Neural progenitor cell (in vitro differentiated cells): ENCODE measurements at regions not wholly inside any gene's neighbourhood (a gene's known extent, or its start where the extent isn't known, plus 50 kb on each side); places are given as distances from the start of the nearest gene placed in this dataset.

Experiments used
- DNase-seq: peaks from one replicate; pipeline ENCODE4 v3.0.0-alpha.2; 2016; ENCODE audit warnings: low spot score
- H2AFZ ChIP-seq: fragments of 200-600 bp; sonication (generic); replicated peaks from 2 replicates; pipeline ENCODE4 v1.6.1; 2016; ENCODE audit warnings: antibody characterized with exemption
- H3F3A ChIP-seq: fragments of 200-600 bp; sonication (generic); 2 replicates; pipeline ENCODE4 v1.6.1; 2016; ENCODE audit warnings: antibody characterized with exemption, low read depth
- H3K27ac ChIP-seq: fragments of 200-600 bp; sonication (generic); 2 replicates; pipeline ENCODE4 v1.5.1; 2016; ENCODE audit warnings: mild to moderate bottlenecking
- H3K27me3 ChIP-seq: fragments of 200-600 bp; sonication (generic); 2 replicates; pipeline ENCODE4 v1.6.1; 2016; ENCODE audit warnings: mild to moderate bottlenecking, moderate library complexity
- H3K36me3 ChIP-seq: fragments of 200-600 bp; sonication (generic); 2 replicates; pipeline ENCODE4 v1.5.1; 2016
- H3K4me1 ChIP-seq: fragments of 200-600 bp; sonication (generic); 2 replicates; pipeline ENCODE4 v1.6.1; 2016; ENCODE audit warnings: mixed run types
- H3K4me2 ChIP-seq: fragments of 200-600 bp; sonication (generic); 2 replicates; pipeline ENCODE4 v1.6.1; 2016
- H3K4me3 ChIP-seq: fragments of 200-600 bp; sonication (generic); 2 replicates; pipeline ENCODE4 v1.5.1; 2016
- H3K79me2 ChIP-seq: fragments of 200-600 bp; sonication (generic); 2 replicates; pipeline ENCODE4 v1.6.1; 2016; ENCODE audit warnings: low read depth
- H3K9ac ChIP-seq: fragments of 200-600 bp; sonication (generic); 2 replicates; pipeline ENCODE4 v1.6.1; 2016
- H3K9me3 ChIP-seq: fragments of 200-600 bp; sonication (generic); 2 replicates; pipeline ENCODE4 v1.5.1; 2016; ENCODE audit warnings: low read depth
- H4K20me1 ChIP-seq: fragments of 200-600 bp; sonication (generic); 2 replicates; pipeline ENCODE4 v1.6.1; 2016; ENCODE audit warnings: low read depth
- H3K27ac Mint-ChIP-seq: 3 replicates; pipeline ENCODE4 v1.8.0; 2021; ENCODE audit warnings: mixed read lengths
- H3K27me3 Mint-ChIP-seq: 2 replicates; pipeline ENCODE4 v1.8.0; 2022; ENCODE audit warnings: low read depth, mild to moderate bottlenecking, inconsistent platforms, moderate library complexity, mixed read lengths; ENCODE audit not compliant: insufficient read depth
- H3K36me3 Mint-ChIP-seq: 3 replicates; pipeline ENCODE4 v1.8.0; 2021; ENCODE audit warnings: mixed read lengths
- H3K4me1 Mint-ChIP-seq: 3 replicates; pipeline ENCODE4 v1.8.0; 2021; ENCODE audit warnings: mixed read lengths
- H3K4me3 Mint-ChIP-seq: 3 replicates; pipeline ENCODE4 v1.8.0; 2021; ENCODE audit warnings: mild to moderate bottlenecking, moderate library complexity, mixed read lengths
- H3K9me3 Mint-ChIP-seq: 3 replicates; pipeline ENCODE4 v1.8.0; 2020; ENCODE audit warnings: mixed read lengths
- EZH2 ChIP-seq: fragments of 200-600 bp; sonication (generic); IDR thresholded peaks from 2 replicates; pipeline ENCODE4 v1.6.1; 2017; ENCODE audit warnings: antibody characterized with exemption, mild to moderate bottlenecking, moderate library complexity
- EZH2phosphoT487 ChIP-seq: fragments of 200-600 bp; sonication (generic); IDR thresholded peaks from 2 replicates; pipeline ENCODE4 v1.6.1; 2017; ENCODE audit warnings: antibody characterized with exemption
- TF ChIP-seq, protein P1 (sequence below): fragments of 200-600 bp; sonication (generic); IDR thresholded peaks from 2 replicates; pipeline ENCODE4 v1.5.1; 2017; ENCODE audit warnings: antibody characterized with exemption, mild to moderate bottlenecking

DNA sequence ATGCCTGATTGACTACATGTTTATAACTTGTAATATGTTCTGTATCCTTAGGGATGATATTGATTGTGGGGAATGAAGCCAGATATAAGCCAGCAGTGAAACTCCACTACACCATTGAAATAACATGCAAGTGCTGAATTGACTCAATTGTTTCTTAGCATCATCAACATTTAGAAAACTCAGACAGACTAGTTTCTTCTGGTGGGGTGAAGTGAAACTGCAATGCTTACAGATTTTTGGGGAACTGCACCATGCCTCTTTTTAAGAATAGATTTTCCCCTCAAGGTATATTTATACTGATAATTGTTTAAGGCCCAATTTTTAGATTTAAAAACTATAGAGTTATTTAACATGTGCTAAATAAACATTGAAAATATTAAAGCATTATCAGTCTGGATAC is 1044.6 kb upstream of the EYS start:
- Mint-ChIP-seq H3K4me1 (no peaks in the 10 kb centered on the region), H3K4me3 (no peak overlapping the region), H3K9me3 (no peaks in the 10 kb centered on the region), H3K36me3 (no peaks in the 10 kb centered on the region), H3K27me3 (peaks cover 2% of the 10 kb centered on the region), H3K27ac (no peak overlapping the region)
- H3K79me2 ChIP-seq, result no peaks in the 10 kb centered on the region
- H4K20me1 ChIP-seq, result no peaks in the 10 kb centered on the region
- no peak overlapping the region for H3K9ac ChIP-seq
- no peaks in the 10 kb centered on the region for H3K36me3 ChIP-seq
- no peaks in the 10 kb centered on the region for H3K4me1 ChIP-seq
- H2AFZ ChIP-seq, result no peak overlapping the region
- TF ChIP-seq EZH2, result no peak
- TF ChIP-seq, protein P1, sequence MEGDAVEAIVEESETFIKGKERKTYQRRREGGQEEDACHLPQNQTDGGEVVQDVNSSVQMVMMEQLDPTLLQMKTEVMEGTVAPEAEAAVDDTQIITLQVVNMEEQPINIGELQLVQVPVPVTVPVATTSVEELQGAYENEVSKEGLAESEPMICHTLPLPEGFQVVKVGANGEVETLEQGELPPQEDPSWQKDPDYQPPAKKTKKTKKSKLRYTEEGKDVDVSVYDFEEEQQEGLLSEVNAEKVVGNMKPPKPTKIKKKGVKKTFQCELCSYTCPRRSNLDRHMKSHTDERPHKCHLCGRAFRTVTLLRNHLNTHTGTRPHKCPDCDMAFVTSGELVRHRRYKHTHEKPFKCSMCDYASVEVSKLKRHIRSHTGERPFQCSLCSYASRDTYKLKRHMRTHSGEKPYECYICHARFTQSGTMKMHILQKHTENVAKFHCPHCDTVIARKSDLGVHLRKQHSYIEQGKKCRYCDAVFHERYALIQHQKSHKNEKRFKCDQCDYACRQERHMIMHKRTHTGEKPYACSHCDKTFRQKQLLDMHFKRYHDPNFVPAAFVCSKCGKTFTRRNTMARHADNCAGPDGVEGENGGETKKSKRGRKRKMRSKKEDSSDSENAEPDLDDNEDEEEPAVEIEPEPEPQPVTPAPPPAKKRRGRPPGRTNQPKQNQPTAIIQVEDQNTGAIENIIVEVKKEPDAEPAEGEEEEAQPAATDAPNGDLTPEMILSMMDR, result no peak
- TF ChIP-seq EZH2phosphoT487, result no peak
- H3F3A ChIP-seq, result no peaks in the 10 kb centered on the region
- no peaks in the 10 kb centered on the region for H3K27me3 ChIP-seq
- no peak overlapping the region for H3K4me2 ChIP-seq
- no peak overlapping the region for H3K27ac ChIP-seq
- H3K4me3 ChIP-seq, result no peak overlapping the region
- DNase-seq, result no peak
- no peaks in the 10 kb centered on the region for H3K9me3 ChIP-seq

- Mint-ChIP-seq H3K4me3 (no peak overlapping the region), H3K27me3 (peaks cover 3% of the 10 kb centered on the region), H3K9me3 (no peaks in the 10 kb centered on the region), H3K4me1 (no peaks in the 10 kb centered on the region), H3K27ac (no peak overlapping the region), H3K36me3 (no peaks in the 10 kb centered on the region)
- no peaks in the 10 kb centered on the region for H4K20me1 ChIP-seq
- H3K9me3 ChIP-seq, result no peaks in the 10 kb centered on the region
- no peaks in the 10 kb centered on the region for H3K27me3 ChIP-seq
- DNase-seq, result no peak
- no peak overlapping the region for H2AFZ ChIP-seq
- no peaks in the 10 kb centered on the region for H3K4me1 ChIP-seq
- H3K4me2 ChIP-seq, result no peak overlapping the region
- no peak overlapping the region for H3K27ac ChIP-seq
- H3F3A ChIP-seq, result no peaks in the 10 kb centered on the region
- no peaks in the 10 kb centered on the region for H3K79me2 ChIP-seq
- TF ChIP-seq EZH2phosphoT487, result no peak
- TF ChIP-seq, protein P1, result no peak
- TF ChIP-seq EZH2, result no peak
- no peak overlapping the region for H3K4me3 ChIP-seq
- H3K9ac ChIP-seq, result no peak overlapping the region
- H3K36me3 ChIP-seq, result no peaks in the 10 kb centered on the region
Observed at GRCh38 chr6:66740346-66740745, 1033.3 kb upstream of the EYS start.

DNA sequence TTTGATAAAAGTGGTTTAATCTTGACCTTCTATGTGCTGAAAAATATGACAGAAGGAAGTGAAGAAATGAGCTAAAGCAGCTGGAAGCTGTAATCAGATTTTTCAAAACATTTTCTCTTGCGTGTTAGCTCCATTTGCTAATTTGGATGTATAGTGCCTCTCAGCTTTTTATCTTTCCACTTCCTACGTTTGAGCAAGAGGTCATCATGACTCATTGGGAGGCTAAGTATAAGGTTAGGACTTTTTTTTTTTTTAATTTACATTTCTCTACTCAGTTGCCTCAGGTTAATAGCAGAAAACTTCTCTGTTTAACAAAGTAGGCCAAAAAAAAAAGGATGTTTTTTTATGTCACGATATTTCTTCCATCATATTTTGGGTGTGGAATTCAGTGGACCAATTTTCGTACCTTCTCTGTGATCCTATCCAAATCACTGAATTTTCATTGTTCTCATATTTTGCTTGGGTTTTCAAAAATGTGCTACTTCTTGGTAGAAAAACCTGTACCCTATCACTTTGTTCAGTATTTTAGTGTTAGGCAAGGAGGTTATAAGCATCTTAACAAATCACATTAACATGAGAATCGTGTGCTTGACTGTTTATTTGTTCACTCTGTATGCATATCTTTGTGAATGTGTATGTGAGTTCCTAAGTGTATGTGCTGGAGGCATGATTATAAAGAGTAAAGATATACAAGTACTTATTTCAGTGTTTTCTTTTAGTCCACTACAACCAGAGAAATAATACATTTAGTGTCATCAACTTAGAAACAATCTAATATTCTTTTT is 1028.3 kb upstream of the EYS start:
- H3K36me3 Mint-ChIP-seq, result no peaks in the 10 kb centered on the region
- no peak for DNase-seq
- Histone ChIP-seq H3F3A (no peaks in the 10 kb centered on the region), H2AFZ (no peak overlapping the region), H3K4me3 (no peak overlapping the region), H3K9ac (no peak overlapping the region), H4K20me1 (no peaks in the 10 kb centered on the region), H3K36me3 (no peaks in the 10 kb centered on the region), H3K27ac (no peak overlapping the region), H3K27me3 (no peaks in the 10 kb centered on the region), H3K79me2 (no peaks in the 10 kb centered on the region), H3K4me2 (no peak overlapping the region), H3K9me3 (no peaks in the 10 kb centered on the region), H3K4me1 (no peaks in the 10 kb centered on the region)
- H3K4me1 Mint-ChIP-seq, result no peaks in the 10 kb centered on the region
- no peak for TF ChIP-seq EZH2phosphoT487
- no peak for TF ChIP-seq EZH2
- TF ChIP-seq, protein P1, result no peak
- peaks cover under 1% of the 10 kb centered on the region for H3K27me3 Mint-ChIP-seq
- H3K4me3 Mint-ChIP-seq, result no peak overlapping the region
- H3K27ac Mint-ChIP-seq, result no peak overlapping the region
- H3K9me3 Mint-ChIP-seq, result no peaks in the 10 kb centered on the region
